ENCODE measurements at regions not wholly inside any gene's neighbourhood (a gene's known extent, or its start where the extent isn't known, plus 50 kb on each side); places are given as distances from the start of the nearest gene placed in this dataset.

DNA sequence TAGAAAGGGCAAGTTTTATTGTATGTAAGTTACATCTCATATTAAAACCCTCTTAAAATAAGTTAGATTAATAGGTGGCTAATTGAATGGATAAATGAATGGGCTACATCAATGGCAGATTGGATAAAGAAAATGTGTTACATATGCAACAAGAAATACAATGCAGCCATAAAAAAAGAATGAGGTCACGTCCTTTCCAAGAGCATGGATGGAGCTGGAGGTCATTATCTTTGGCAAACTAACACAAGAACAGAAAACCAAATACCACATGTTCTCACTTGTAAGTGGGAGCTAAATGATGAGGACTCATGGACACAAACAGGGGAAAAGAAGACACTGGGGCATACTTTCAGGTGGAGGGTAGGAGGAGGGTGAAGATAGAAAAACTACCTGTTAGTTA lies 182.2 kb upstream of the GNAI1 start:
- Histone ChIP-seq H3F3A (ENCODE audit: low read depth) (no peaks in the 10 kb centered on the region), H3K9me3 (ENCODE audit: insufficient read depth, low read depth, low read length) (no peaks in the 10 kb centered on the region), H2AFZ (ENCODE audit: low read length) (no peak overlapping the region), H3K36me3 (ENCODE audit: insufficient read depth, low read length) (no peaks in the 10 kb centered on the region), H3K79me2 (ENCODE audit: insufficient read depth, low read length) (no peaks in the 10 kb centered on the region), H3K27me3 (ENCODE audit: insufficient read depth, low read length, poor library complexity, severe bottlenecking) (no peaks in the 10 kb centered on the region), H3K9me2 (replicated peaks; ENCODE audit: low read depth, low read length) (no peaks in the 10 kb centered on the region), H3K4me1 (ENCODE audit: insufficient read depth, low read length, poor library complexity, severe bottlenecking) (no peaks in the 10 kb centered on the region), H3K4me3 (ENCODE audit: low read length, poor library complexity, severe bottlenecking) (no peak overlapping the region), H4K20me1 (ENCODE audit: insufficient read depth, low read length, poor library complexity, severe bottlenecking) (no peaks in the 10 kb centered on the region), H3K4me2 (ENCODE audit: low read depth, low read length, poor library complexity, severe bottlenecking) (no peak overlapping the region), H3K9ac (ENCODE audit: low read depth, low read length, poor library complexity, severe bottlenecking) (no peak overlapping the region)
- TF ChIP-seq, protein P1, sequence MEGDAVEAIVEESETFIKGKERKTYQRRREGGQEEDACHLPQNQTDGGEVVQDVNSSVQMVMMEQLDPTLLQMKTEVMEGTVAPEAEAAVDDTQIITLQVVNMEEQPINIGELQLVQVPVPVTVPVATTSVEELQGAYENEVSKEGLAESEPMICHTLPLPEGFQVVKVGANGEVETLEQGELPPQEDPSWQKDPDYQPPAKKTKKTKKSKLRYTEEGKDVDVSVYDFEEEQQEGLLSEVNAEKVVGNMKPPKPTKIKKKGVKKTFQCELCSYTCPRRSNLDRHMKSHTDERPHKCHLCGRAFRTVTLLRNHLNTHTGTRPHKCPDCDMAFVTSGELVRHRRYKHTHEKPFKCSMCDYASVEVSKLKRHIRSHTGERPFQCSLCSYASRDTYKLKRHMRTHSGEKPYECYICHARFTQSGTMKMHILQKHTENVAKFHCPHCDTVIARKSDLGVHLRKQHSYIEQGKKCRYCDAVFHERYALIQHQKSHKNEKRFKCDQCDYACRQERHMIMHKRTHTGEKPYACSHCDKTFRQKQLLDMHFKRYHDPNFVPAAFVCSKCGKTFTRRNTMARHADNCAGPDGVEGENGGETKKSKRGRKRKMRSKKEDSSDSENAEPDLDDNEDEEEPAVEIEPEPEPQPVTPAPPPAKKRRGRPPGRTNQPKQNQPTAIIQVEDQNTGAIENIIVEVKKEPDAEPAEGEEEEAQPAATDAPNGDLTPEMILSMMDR (conservative IDR thresholded peaks at IDR 0.05; ENCODE audit: low read length): no peak
- no peak for TF ChIP-seq EZH2phosphoT487 (IDR thresholded peaks at IDR 0.05; ENCODE audit: borderline replicate concordance)

DNA sequence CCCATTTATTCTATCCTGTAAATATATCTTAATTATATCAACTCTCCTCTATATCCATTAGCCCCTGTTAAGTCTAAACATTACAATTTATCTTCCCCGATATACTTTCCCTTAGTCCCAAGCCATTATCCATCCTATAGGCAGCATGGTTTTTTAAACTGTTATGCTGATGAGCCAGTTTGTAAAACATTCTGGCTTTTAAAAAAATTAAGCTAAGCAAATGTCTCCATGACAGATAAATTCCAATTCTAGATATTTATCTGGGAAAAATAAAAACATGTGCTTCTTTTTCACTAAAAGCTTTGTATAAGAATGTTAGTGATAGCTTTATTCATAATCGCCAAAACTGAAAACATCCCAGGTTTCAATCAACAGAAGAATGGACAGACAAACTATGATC lies 183.2 kb upstream of the GNAI1 start:
- Histone ChIP-seq H3K27me3 (ENCODE audit: insufficient read depth, low read length, poor library complexity, severe bottlenecking) (no peaks in the 10 kb centered on the region), H3K36me3 (ENCODE audit: insufficient read depth, low read length) (no peaks in the 10 kb centered on the region), H3K79me2 (ENCODE audit: insufficient read depth, low read length) (no peaks in the 10 kb centered on the region), H3K9me3 (ENCODE audit: insufficient read depth, low read depth, low read length) (no peaks in the 10 kb centered on the region; the same call in 1 of the 2 replicates), H3F3A (ENCODE audit: low read depth) (no peaks in the 10 kb centered on the region), H3K4me2 (ENCODE audit: low read depth, low read length, poor library complexity, severe bottlenecking) (no peak overlapping the region), H2AFZ (ENCODE audit: low read length) (no peak overlapping the region), H3K9ac (ENCODE audit: low read depth, low read length, poor library complexity, severe bottlenecking) (no peak overlapping the region), H4K20me1 (ENCODE audit: insufficient read depth, low read length, poor library complexity, severe bottlenecking) (no peaks in the 10 kb centered on the region), H3K4me3 (ENCODE audit: low read length, poor library complexity, severe bottlenecking) (no peak overlapping the region), H3K9me2 (replicated peaks; ENCODE audit: low read depth, low read length) (no peaks in the 10 kb centered on the region), H3K4me1 (ENCODE audit: insufficient read depth, low read length, poor library complexity, severe bottlenecking) (no peaks in the 10 kb centered on the region)
- TF ChIP-seq, protein P1 (conservative IDR thresholded peaks at IDR 0.05; ENCODE audit: low read length): no peak
- no peak for TF ChIP-seq EZH2phosphoT487 (IDR thresholded peaks at IDR 0.05; ENCODE audit: borderline replicate concordance)

DNA sequence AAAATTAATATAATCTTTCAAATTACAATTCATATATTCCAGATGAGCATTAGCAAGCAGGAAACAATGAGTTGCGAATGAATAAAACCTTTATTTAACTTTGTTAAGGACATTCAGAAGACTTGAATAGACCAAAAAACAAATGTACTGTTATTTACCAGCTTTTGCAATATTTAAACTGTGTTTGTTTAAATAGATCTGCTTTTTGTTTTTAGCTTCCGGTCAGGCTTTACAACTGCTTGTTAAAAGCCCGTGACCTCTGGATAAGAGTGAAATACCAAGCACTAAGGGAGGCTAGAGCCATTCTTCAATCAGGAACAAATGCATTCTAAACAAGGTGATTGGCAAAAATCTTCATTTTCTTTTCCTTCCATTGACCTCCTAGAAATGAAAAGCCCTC lies 184.9 kb upstream of the GNAI1 start:
- no peaks in the 10 kb centered on the region for H3K27me3 ChIP-seq (ENCODE audit: insufficient read depth, low read length, poor library complexity, severe bottlenecking)
- H3K9me2 ChIP-seq (replicated peaks; ENCODE audit: low read depth, low read length): no peaks in the 10 kb centered on the region
- no peak overlapping the region for H3K9ac ChIP-seq (ENCODE audit: low read depth, low read length, poor library complexity, severe bottlenecking)
- H3K4me1 ChIP-seq (ENCODE audit: insufficient read depth, low read length, poor library complexity, severe bottlenecking): no peaks in the 10 kb centered on the region
- H3F3A ChIP-seq (ENCODE audit: low read depth): no peaks in the 10 kb centered on the region
- H3K79me2 ChIP-seq (ENCODE audit: insufficient read depth, low read length): no peaks in the 10 kb centered on the region
- TF ChIP-seq, protein P1 (conservative IDR thresholded peaks at IDR 0.05; ENCODE audit: low read length): no peak
- TF ChIP-seq EZH2phosphoT487 (IDR thresholded peaks at IDR 0.05; ENCODE audit: borderline replicate concordance): no peak
- no peak overlapping the region for H2AFZ ChIP-seq (ENCODE audit: low read length)
- no peak overlapping the region for H3K4me2 ChIP-seq (ENCODE audit: low read depth, low read length, poor library complexity, severe bottlenecking)
- no peak overlapping the region for H3K4me3 ChIP-seq (ENCODE audit: low read length, poor library complexity, severe bottlenecking)
- no peaks in the 10 kb centered on the region; the same call in 1 of the 2 replicates for H3K9me3 ChIP-seq (ENCODE audit: insufficient read depth, low read depth, low read length)
- no peaks in the 10 kb centered on the region for H3K36me3 ChIP-seq (ENCODE audit: insufficient read depth, low read length)
- no peaks in the 10 kb centered on the region for H4K20me1 ChIP-seq (ENCODE audit: insufficient read depth, low read length, poor library complexity, severe bottlenecking)
